RWPE2 (cell line): ENCODE measurements at regions not wholly inside any gene's neighbourhood (a gene's known extent, or its start where the extent isn't known, plus 50 kb on each side); places are given as distances from the start of the nearest gene placed in this dataset.

Experiments
- ATAC-seq: fragments of 200-7000 bp; cut with Tn5 transposase; 3 replicates; pipeline ENCODE4 v1.9.1; 2021; ENCODE audit warnings: low read depth
- DNase-seq: peaks from one replicate; pipeline ENCODE4 v3.0.0-alpha.2; 2020; ENCODE audit warnings: low spot score
- H3K27ac ChIP-seq: fragments of 450-650 bp; 2 replicates; pipeline ENCODE4 v1.5.1; 2017; ENCODE audit warnings: mild to moderate bottlenecking; ENCODE audit not compliant: poor library complexity, severe bottlenecking
- H3K27me3 ChIP-seq: fragments of 250-450 bp; sonication (Bioruptor Pico); 2 replicates; pipeline ENCODE4 v1.5.1; 2021; ENCODE audit warnings: mild to moderate bottlenecking, moderate library complexity; ENCODE audit not compliant: insufficient read depth, poor library complexity, severe bottlenecking
- H3K36me3 ChIP-seq: fragments of 250-450 bp; sonication (Bioruptor Pico); 2 replicates; pipeline ENCODE4 v1.5.1; 2020; ENCODE audit warnings: low read depth, mild to moderate bottlenecking, moderate library complexity
- H3K4me1 ChIP-seq: fragments of 250-450 bp; sonication (Bioruptor Pico); 2 replicates; pipeline ENCODE4 v1.5.1; 2021; ENCODE audit warnings: mild to moderate bottlenecking, moderate library complexity; ENCODE audit not compliant: insufficient read depth, poor library complexity, severe bottlenecking
- H3K4me3 ChIP-seq: fragments of 250-450 bp; sonication (Bioruptor Pico); 2 replicates; pipeline ENCODE4 v1.5.1; 2021; ENCODE audit warnings: mild to moderate bottlenecking, moderate library complexity; ENCODE audit not compliant: severe bottlenecking
- H3K9me3 ChIP-seq: fragments of 250-450 bp; sonication (Bioruptor Pico); 2 replicates; pipeline ENCODE4 v1.5.1; 2021; ENCODE audit warnings: mild to moderate bottlenecking, moderate library complexity; ENCODE audit not compliant: severe bottlenecking
- CTCF ChIP-seq: fragments of 450-650 bp; IDR thresholded peaks from one replicate; pipeline ENCODE4 v1.5.1; 2017; ENCODE audit warnings: mild to moderate bottlenecking, moderate library complexity; ENCODE audit not compliant: poor library complexity, severe bottlenecking

- Histone ChIP-seq H3K27ac (no peak overlapping the region), H3K4me3 (no peak overlapping the region), H3K4me1 (peaks cover 2% of the 10 kb centered on the region), H3K36me3 (no peaks in the 10 kb centered on the region), H3K9me3 (no peaks in the 10 kb centered on the region), H3K27me3 (no peaks in the 10 kb centered on the region)
- DNase-seq (no peak), ATAC-seq (no peak)
- TF ChIP-seq CTCF = no peak
Observed at GRCh38 chr2:143946436-143947391, 573.2 kb downstream of the ZEB2 start.

DNA sequence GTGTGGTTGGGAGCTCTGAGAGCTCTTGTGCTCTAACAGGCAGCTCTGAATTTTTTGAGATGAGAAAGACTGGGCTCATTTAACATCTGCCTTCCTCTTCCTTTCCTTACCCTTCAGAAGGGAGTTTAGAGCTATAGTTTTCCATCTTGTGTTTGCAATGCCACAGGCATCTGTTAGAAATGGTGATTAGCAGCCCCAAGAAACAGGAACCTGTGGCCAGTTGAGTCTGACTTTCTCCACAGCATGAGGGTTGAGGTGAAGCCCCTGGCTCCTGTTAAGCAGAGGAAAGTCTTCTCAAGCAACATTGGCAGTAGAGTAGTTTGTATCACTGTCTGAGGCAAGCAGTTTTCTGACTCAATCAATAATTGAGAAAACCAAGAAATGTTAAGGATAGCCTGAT lies 577.4 kb downstream of the ZEB2 start:
- no peak for TF ChIP-seq CTCF
- Histone ChIP-seq H3K36me3 (no peaks in the 10 kb centered on the region), H3K4me1 (no peaks in the 10 kb centered on the region), H3K4me3 (no peak overlapping the region), H3K9me3 (no peaks in the 10 kb centered on the region), H3K27ac (no peak overlapping the region), H3K27me3 (no peaks in the 10 kb centered on the region)
- DNase-seq (no peak), ATAC-seq (no peak)

- no peaks in the 10 kb centered on the region for H3K4me1 ChIP-seq
- no peak for ATAC-seq
Observed at GRCh38 chr2:143940720-143941119, 579.2 kb downstream of the ZEB2 start.

DNA sequence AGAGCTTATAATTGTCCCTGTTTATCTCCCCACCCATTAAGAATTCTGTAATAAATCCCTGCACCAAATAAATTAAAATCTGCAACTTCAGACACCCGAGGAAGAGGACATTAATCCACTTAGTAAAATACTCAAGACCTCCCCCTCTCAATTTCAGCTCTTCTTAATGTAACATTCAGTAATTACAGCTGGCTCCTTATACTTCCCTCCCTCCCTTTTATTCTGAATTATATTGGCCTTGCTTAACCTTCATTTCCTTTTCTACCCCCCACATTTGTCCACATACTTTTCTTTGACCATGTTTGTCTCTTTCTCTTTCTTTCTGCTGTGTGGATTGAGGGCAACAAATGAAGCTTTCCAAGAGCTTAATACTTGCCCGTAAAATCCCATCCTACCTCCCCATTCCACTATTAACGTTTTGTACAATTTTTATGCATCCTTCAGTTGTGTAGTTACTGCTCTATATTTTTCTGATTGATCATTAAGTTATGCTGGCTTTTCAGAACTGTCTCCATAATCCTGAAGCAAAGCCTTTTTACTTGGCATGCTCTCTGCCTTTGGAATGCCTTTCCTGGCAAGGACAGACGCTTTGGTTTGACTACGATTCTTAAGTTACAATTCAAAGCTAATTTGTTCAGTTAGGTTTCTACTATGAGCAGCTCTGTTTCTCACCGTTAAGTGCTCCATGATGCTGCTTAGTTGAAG lies 580.1 kb downstream of the ZEB2 start:
- DNase-seq (no peak), ATAC-seq (no peak)
- no peak overlapping the region for H3K27ac ChIP-seq
- H3K4me1 ChIP-seq = no peaks in the 10 kb centered on the region
- no peak overlapping the region for H3K4me3 ChIP-seq
- peaks cover 4% of the 10 kb centered on the region for H3K27me3 ChIP-seq
- no peaks in the 10 kb centered on the region for H3K9me3 ChIP-seq
- no peaks in the 10 kb centered on the region for H3K36me3 ChIP-seq
- TF ChIP-seq CTCF = no peak

More at GRCh38 chr2:143940720-143941119, 579.2 kb downstream of the ZEB2 start:
- DNase-seq = no peak
- peaks cover 4% of the 10 kb centered on the region for H3K27me3 ChIP-seq
- TF ChIP-seq CTCF = no peak
- H3K4me3 ChIP-seq = no peak overlapping the region
- H3K9me3 ChIP-seq = no peaks in the 10 kb centered on the region
- H3K36me3 ChIP-seq = no peaks in the 10 kb centered on the region
- no peak overlapping the region for H3K27ac ChIP-seq
